ENCODE measurements at regions not wholly inside any gene's neighbourhood (a gene's known extent, or its start where the extent isn't known, plus 50 kb on each side); places are given as distances from the start of the nearest gene placed in this dataset.

DNA sequence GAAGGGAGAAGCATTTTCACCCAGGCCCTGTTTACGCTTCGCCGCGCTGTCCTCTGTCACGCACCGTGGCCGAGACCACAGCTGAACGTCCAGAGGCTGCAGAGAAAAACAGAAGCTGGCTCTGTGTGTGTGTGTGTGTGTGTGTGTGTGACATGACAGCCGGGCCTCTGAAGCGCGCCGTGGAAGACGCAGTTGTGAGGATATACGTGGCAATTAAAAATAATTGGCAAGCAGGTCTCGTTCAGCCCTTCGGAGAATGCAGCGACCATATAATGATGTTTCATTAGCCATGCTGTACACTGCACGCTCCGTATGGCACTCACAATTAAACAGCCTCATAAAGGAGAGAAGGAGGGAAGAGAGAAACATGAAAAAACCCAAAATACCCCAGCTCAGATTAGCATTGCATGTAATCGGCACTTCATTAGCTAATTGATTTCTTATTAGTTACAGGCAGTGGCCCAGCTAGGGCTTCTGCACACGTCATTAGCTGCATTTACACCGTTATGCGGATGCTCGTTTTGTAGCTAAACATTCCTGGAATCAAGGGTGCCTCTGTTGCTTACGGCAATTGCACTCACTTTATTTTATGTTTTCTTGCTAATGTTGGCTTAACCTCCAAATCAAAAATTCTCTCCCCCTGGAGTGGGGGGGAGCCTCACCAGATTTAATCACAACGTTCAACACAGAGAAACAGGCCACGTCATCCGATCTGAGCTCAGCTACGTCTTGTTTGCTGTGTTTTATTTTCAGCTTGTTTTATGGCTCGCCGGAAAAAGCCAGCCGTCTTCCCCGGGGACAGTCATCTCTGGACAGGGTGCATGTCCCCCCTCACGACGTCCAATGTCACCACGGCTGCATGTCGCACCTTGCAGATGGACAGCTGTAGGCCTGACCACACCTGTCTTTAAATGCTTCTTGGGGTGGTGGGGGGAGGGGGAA, 74.6 kb upstream of the SHOX start:
- ChIA-PET POLR2A (ENCODE audit: partially characterized antibody) (no interaction called here), CTCF (ENCODE audit: partially characterized antibody) (no interaction called here)
- no peak overlapping the region for H3K23ac ChIP-seq (ENCODE audit: insufficient read length)
- H2BK20ac ChIP-seq (ENCODE audit: low read length): no peak overlapping the region
- H3K36me3 ChIP-seq (ENCODE audit: control insufficient read depth in 2 of 4, insufficient read depth in 4 of 4, low read length in 3 of 4): no peaks in the 10 kb centered on the region
- H2BK12ac ChIP-seq (ENCODE audit: low read depth, low read length): no peak overlapping the region
- H3K23me2 ChIP-seq (ENCODE audit: low read depth, low read length): peaks cover 4% of the 10 kb centered on the region; the same call in 1 of the 2 replicates
- no peak overlapping the region for H3K9ac ChIP-seq (replicated peaks in 1 of 4; ENCODE audit: extremely low read depth in 1 of 4, low read depth in 3 of 4, low read length in 3 of 4)
- H3K79me1 ChIP-seq (ENCODE audit: low read depth, low read length): no peaks in the 10 kb centered on the region
- H3K79me2 ChIP-seq (ENCODE audit: control insufficient read depth in 1 of 2, insufficient read depth in 2 of 2, low read length in 2 of 2): no peaks in the 10 kb centered on the region
- no peak overlapping the region for H2BK5ac ChIP-seq (ENCODE audit: low read depth, low read length)
- H3K9me3 ChIP-seq (ENCODE audit: insufficient read depth in 2 of 2, low read depth in 1 of 2, low read length in 1 of 2): no peaks in the 10 kb centered on the region
- H3K27me3 ChIP-seq (replicated peaks in 1 of 4; ENCODE audit: control insufficient read depth in 3 of 4, extremely low read depth in 1 of 4, insufficient read depth in 3 of 4, low read length in 3 of 4): no peaks in the 10 kb centered on the region
- no peak overlapping the region for H3K27ac ChIP-seq (ENCODE audit: low read depth, low read length)
- no peak overlapping the region for H3K18ac ChIP-seq (ENCODE audit: extremely low read depth, low read length)
- H2AK5ac ChIP-seq (ENCODE audit: low read depth, low read length): no peak overlapping the region
- H4K8ac ChIP-seq (ENCODE audit: extremely low read depth, insufficient read depth, low read length): peak overlapping the region; percentile 79; the same call in 1 of the 2 replicates
- no peaks in the 10 kb centered on the region for H3K4me1 ChIP-seq (replicated peaks in 1 of 4; ENCODE audit: control insufficient read depth in 3 of 4, insufficient read depth in 4 of 4, low read length in 3 of 4)
- H2AFZ ChIP-seq (ENCODE audit: low read length): no peak overlapping the region
- H3K56ac ChIP-seq (replicated peaks; ENCODE audit: insufficient read length, low read depth, low read length): no peak overlapping the region
- no peak overlapping the region; the same call in 1 of the 2 replicates for H2BK15ac ChIP-seq (ENCODE audit: low read length)
- H3K14ac ChIP-seq (ENCODE audit: insufficient read length): no peak overlapping the region
- WGBS, 2 experiments (ENCODE audit: extremely low coverage in 1 of 2, insufficient coverage in 1 of 2, insufficient read length in 1 of 2, insufficient replicate concordance in 2 of 2, low coverage in 1 of 2, low lambda C conversion rate in 2 of 2, missing lambda C conversion rate in 1 of 2): 90% methylated on average over 37 of the region's 37 CpGs; no CpG with 5 or more reads in 1 of the 2 experiments
- no peak overlapping the region for H2BK120ac ChIP-seq (replicated peaks; ENCODE audit: low read depth, low read length)
- H3K4me3 ChIP-seq (ENCODE audit: extremely low read depth in 1 of 4, insufficient read depth in 2 of 4, low read depth in 3 of 4, low read length in 4 of 4): no peak overlapping the region
- no peak overlapping the region for H4K91ac ChIP-seq (replicated peaks; ENCODE audit: insufficient read length, low read length)
- DNase-seq (ENCODE audit: low read depth in 1 of 2, low spot score in 2 of 2) (peak in 1 of 2 experiments; percentile 29), FAIRE-seq (no peak)
- no peaks in the 10 kb centered on the region for H4K20me1 ChIP-seq (replicated peaks in 1 of 2; ENCODE audit: control insufficient read depth in 1 of 2, insufficient read depth in 2 of 2, low read length in 2 of 2)
- no peak overlapping the region for H3K4ac ChIP-seq (replicated peaks; ENCODE audit: insufficient read length, low read depth, low read length)
- no peak overlapping the region for H4K5ac ChIP-seq (ENCODE audit: insufficient read length, low read depth, low read length)
- no peak overlapping the region for H3K4me2 ChIP-seq (ENCODE audit: insufficient read depth in 1 of 2, low read depth in 2 of 2, low read length in 2 of 2)
- TF ChIP-seq KDM5A (IDR thresholded peaks at IDR 0.05; ENCODE audit: low read length): no peak
- TF ChIP-seq ZNF274 (IDR thresholded peaks at IDR 0.05; ENCODE audit: borderline replicate concordance, extremely low read depth, low read length): no peak
- TF ChIP-seq SP1 (IDR thresholded peaks at IDR 0.05; ENCODE audit: low read depth, low read length): no peak
- no peak for TF ChIP-seq POLR2A (IDR thresholded peaks at IDR 0.05; ENCODE audit: control extremely low read depth in 1 of 2, low read depth in 2 of 2, low read length in 2 of 2)
- TF ChIP-seq RAD21 (IDR thresholded peaks at IDR 0.05 in 1 of 2, conservative IDR thresholded peaks at IDR 0.05 in 1 of 2; ENCODE audit: low read depth in 2 of 2, low read length in 2 of 2): no peak
- TF ChIP-seq BACH1 (IDR thresholded peaks at IDR 0.05; ENCODE audit: low read length): no peak
- no peak for TF ChIP-seq SUZ12 (IDR thresholded peaks at IDR 0.05; ENCODE audit: low read length)
- no peak for TF ChIP-seq CTBP2 (IDR thresholded peaks at IDR 0.05; ENCODE audit: borderline replicate concordance, insufficient read depth, insufficient read length, low read length)
- no peak for TF ChIP-seq BRCA1 (IDR thresholded peaks at IDR 0.05; ENCODE audit: low read depth, low read length)
- TF ChIP-seq YY1 (IDR thresholded peaks at IDR 0.05; ENCODE audit: low read depth, low read length): no peak
- no peak for TF ChIP-seq JUND (IDR thresholded peaks at IDR 0.05; ENCODE audit: low read length)
- TF ChIP-seq HDAC6 (IDR thresholded peaks at IDR 0.05; ENCODE audit: low read depth, low read length): no peak
- TF ChIP-seq KDM1A (IDR thresholded peaks at IDR 0.05; ENCODE audit: borderline replicate concordance, low read length): no peak
- no peak for TF ChIP-seq GTF2F1 (IDR thresholded peaks at IDR 0.05; ENCODE audit: borderline replicate concordance, low read depth, low read length)
